Prostate gland (tissue), 2 donors: ENCODE measurements at regions not wholly inside any gene's neighbourhood (a gene's known extent, or its start where the extent isn't known, plus 50 kb on each side); places are given as distances from the start of the nearest gene placed in this dataset.

ENCODE experiments used
- POLR2A ChIP-seq: fragments of 450-650 bp; IDR thresholded peaks from one replicate; pipeline ENCODE4 v1.6.1; 2016; ENCODE audit warnings: antibody characterized with exemption, mild to moderate bottlenecking
- POLR2AphosphoS5 ChIP-seq: sonication (generic); formaldehyde crosslinking; IDR thresholded peaks from one replicate; pipeline ENCODE4 v1.6.1; 2017; ENCODE audit warnings: antibody characterized with exemption
- TF ChIP-seq, protein P1 (sequence below), 4 experiments: fragments of 200-600 bp in 2 of 4; fragments of 450-650 bp in 2 of 4; sonication (generic) in 2 of 4; IDR thresholded peaks; 1 replicate in 3 of 4; 2 replicates in 1 of 4; pipeline ENCODE4 v1.5.1; 2016 to 2019; ENCODE audit warnings: antibody characterized with exemption in 4 of 4, mild to moderate bottlenecking in 2 of 4, moderate library complexity in 2 of 4

DNA sequence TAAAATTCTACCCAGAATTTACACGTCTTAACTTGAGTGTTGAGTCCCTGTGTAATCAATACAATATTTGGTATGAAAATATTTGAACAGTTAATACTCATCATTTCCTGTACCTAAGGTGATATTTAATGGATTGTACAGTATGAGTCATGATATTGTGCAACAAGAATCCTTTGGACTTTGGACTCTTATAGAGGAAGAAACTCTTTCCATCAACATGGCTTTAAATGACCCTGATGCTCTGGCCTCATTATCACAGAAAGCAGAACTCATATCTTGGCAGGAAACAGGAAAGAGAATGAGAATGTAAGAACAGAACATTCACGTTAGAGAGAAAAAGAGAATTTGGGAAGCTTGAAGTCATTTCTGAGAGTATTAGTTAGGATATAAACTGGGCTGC lies 168.8 kb upstream of the B3GALT2 start:
- no peak for TF ChIP-seq POLR2A
- TF ChIP-seq, protein P1, sequence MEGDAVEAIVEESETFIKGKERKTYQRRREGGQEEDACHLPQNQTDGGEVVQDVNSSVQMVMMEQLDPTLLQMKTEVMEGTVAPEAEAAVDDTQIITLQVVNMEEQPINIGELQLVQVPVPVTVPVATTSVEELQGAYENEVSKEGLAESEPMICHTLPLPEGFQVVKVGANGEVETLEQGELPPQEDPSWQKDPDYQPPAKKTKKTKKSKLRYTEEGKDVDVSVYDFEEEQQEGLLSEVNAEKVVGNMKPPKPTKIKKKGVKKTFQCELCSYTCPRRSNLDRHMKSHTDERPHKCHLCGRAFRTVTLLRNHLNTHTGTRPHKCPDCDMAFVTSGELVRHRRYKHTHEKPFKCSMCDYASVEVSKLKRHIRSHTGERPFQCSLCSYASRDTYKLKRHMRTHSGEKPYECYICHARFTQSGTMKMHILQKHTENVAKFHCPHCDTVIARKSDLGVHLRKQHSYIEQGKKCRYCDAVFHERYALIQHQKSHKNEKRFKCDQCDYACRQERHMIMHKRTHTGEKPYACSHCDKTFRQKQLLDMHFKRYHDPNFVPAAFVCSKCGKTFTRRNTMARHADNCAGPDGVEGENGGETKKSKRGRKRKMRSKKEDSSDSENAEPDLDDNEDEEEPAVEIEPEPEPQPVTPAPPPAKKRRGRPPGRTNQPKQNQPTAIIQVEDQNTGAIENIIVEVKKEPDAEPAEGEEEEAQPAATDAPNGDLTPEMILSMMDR (IDR thresholded peaks at IDR 0.05), result no peak
- TF ChIP-seq POLR2AphosphoS5, result no peak
